ENCODE measurements at regions not wholly inside any gene's neighbourhood (a gene's known extent, or its start where the extent isn't known, plus 50 kb on each side); places are given as distances from the start of the nearest gene placed in this dataset.

GRCh38 chr3:126267169-126267975, 87.0 kb upstream of the ALDH1L1 start:
- no peak for TF ChIP-seq CTCF (IDR thresholded peaks at IDR 0.05; ENCODE audit: borderline replicate concordance, control extremely low read depth, extremely low read depth, insufficient read depth, missing control alignments)
- DNase-seq (ENCODE audit: low spot score), result no peak
- in situ Hi-C loops (cut with MboI; ENCODE audit: low sequenced_read_pairs, unreplicated experiment), result no loop called here

GRCh38 chr3:126266850-126267168, 86.4 kb upstream of the ALDH1L1 start:
- no peak for DNase-seq (ENCODE audit: low spot score)
- in situ Hi-C loops (cut with MboI; ENCODE audit: low sequenced_read_pairs, unreplicated experiment), result no loop called here
- no peak for TF ChIP-seq CTCF (IDR thresholded peaks at IDR 0.05; ENCODE audit: borderline replicate concordance, control extremely low read depth, extremely low read depth, insufficient read depth, missing control alignments)

GRCh38 chr3:126266291-126266840, 86.0 kb upstream of the ALDH1L1 start:
- no peak for DNase-seq (ENCODE audit: low spot score)
- in situ Hi-C loops (cut with MboI; ENCODE audit: low sequenced_read_pairs, unreplicated experiment), result no loop called here
- no peak for TF ChIP-seq CTCF (IDR thresholded peaks at IDR 0.05; ENCODE audit: borderline replicate concordance, control extremely low read depth, extremely low read depth, insufficient read depth, missing control alignments)

- in situ Hi-C loops (cut with MboI; ENCODE audit: low sequenced_read_pairs, unreplicated experiment), result no loop called here
- no peak for DNase-seq (ENCODE audit: low spot score)
- TF ChIP-seq CTCF (IDR thresholded peaks at IDR 0.05; ENCODE audit: borderline replicate concordance, control extremely low read depth, extremely low read depth, insufficient read depth, missing control alignments), result no peak
These were observed 84.6 kb upstream of the ALDH1L1 start for GRCh38 chr3:126264952-126265351.

GRCh38 chr3:126264381-126264780, 84.0 kb upstream of the ALDH1L1 start:
- no peak for DNase-seq (ENCODE audit: low spot score)
- no peak for TF ChIP-seq CTCF (IDR thresholded peaks at IDR 0.05; ENCODE audit: borderline replicate concordance, control extremely low read depth, extremely low read depth, insufficient read depth, missing control alignments)
- in situ Hi-C loops (cut with MboI; ENCODE audit: low sequenced_read_pairs, unreplicated experiment), result no loop called here

- TF ChIP-seq CTCF (IDR thresholded peaks at IDR 0.05; ENCODE audit: borderline replicate concordance, control extremely low read depth, extremely low read depth, insufficient read depth, missing control alignments), result no peak
- in situ Hi-C loops (cut with MboI; ENCODE audit: low sequenced_read_pairs, unreplicated experiment), result no loop called here
- DNase-seq (ENCODE audit: low spot score), result no peak
These were observed 83.6 kb upstream of the ALDH1L1 start for GRCh38 chr3:126263971-126264370.

Data from GM13976 (cell line).